ENCODE measurements at regions not wholly inside any gene's neighbourhood (a gene's known extent, or its start where the extent isn't known, plus 50 kb on each side); places are given as distances from the start of the nearest gene placed in this dataset.

DNA sequence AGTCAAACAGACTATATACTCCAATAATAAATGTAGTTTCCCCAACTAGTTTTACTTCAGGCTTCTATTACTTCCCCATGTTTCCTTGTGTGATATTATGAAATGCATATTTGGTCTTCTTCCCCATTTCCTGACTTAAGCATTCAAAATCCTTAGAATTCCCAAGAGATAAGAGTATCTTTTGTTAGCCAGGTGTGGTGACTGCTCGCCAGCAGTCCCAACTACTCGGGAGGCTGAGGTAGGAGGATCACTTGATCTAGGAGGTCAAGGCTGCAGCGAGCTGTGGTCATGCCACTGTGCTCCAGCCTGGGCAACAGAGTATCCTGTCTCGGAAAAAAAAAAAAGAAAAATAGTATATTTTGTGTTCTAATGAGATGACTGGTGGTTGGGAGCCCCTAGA is 72.7 kb upstream of the UBE2E2 start:
- Histone ChIP-seq H3K9ac (ENCODE audit: extremely low read depth, insufficient read length, low read length) (no peak overlapping the region), H3T11ph (ENCODE audit: low read length) (no peak overlapping the region), H2BK15ac (ENCODE audit: low read depth, low read length) (no peak overlapping the region), H4K8ac (replicated peaks; ENCODE audit: insufficient read length, low read depth, low read length) (no peak overlapping the region), H3K4me1 (ENCODE audit: insufficient read depth, low read length) (no peaks in the 10 kb centered on the region), H2BK12ac (ENCODE audit: insufficient read length, low read depth, low read length) (no peak overlapping the region), H3K18ac (ENCODE audit: insufficient read length, low read depth, low read length) (no peak overlapping the region), H3K23ac (ENCODE audit: insufficient read length, low read depth, low read length) (no peak overlapping the region), H3K4me2 (ENCODE audit: insufficient read depth, insufficient read length, low read length) (no peak overlapping the region), H3K4ac (ENCODE audit: low read depth, low read length) (no peak overlapping the region), H3K14ac (ENCODE audit: insufficient read depth, low read length) (no peak overlapping the region), H2BK20ac (ENCODE audit: low read depth, low read length, poor library complexity, severe bottlenecking) (no peak overlapping the region), H3K9me3 (ENCODE audit: control insufficient read depth, low read depth, low read length) (no peaks in the 10 kb centered on the region), H3K79me2 (ENCODE audit: insufficient read depth, low read length) (no peaks in the 10 kb centered on the region), H3K56ac (ENCODE audit: insufficient read length, low read depth, low read length) (no peak overlapping the region), H2BK5ac (ENCODE audit: insufficient read length, low read length) (no peak overlapping the region), H3K23me2 (ENCODE audit: insufficient read length, low read depth, low read length, poor library complexity, severe bottlenecking) (no peaks in the 10 kb centered on the region), H3K27ac (ENCODE audit: insufficient read length, low read depth, low read length) (no peak overlapping the region), H4K5ac (ENCODE audit: insufficient read length, low read depth, low read length) (no peak overlapping the region), H2BK120ac (ENCODE audit: low read depth, low read length, poor library complexity, severe bottlenecking) (no peak overlapping the region), H4K91ac (ENCODE audit: insufficient read length, low read depth, low read length) (no peak overlapping the region), H2AFZ (ENCODE audit: low read length) (no peak overlapping the region), H3K27me3 (ENCODE audit: insufficient read depth, low read length) (no peaks in the 10 kb centered on the region), H2AK5ac (ENCODE audit: insufficient read length, low read length) (no peak overlapping the region), H4K20me1 (ENCODE audit: control insufficient read depth, insufficient read depth, insufficient read length) (no peaks in the 10 kb centered on the region), H3K79me1 (ENCODE audit: insufficient read depth, low read depth, low read length, poor library complexity, severe bottlenecking) (no peaks in the 10 kb centered on the region)
- TF ChIP-seq CTCF (conservative IDR thresholded peaks at IDR 0.05): no peak
- no peaks in the 10 kb centered on the region for H3K36me3 Mint-ChIP-seq (ENCODE audit: insufficient read depth in 1 of 3, low read depth in 3 of 3)
- H3K4me3 Mint-ChIP-seq: no peak overlapping the region
- H3K4me1 Mint-ChIP-seq: no peaks in the 10 kb centered on the region
- H3K27ac Mint-ChIP-seq: no peak overlapping the region
- no peak for DNase-seq
- no peaks in the 10 kb centered on the region for H3K27me3 Mint-ChIP-seq (ENCODE audit: low read depth)
- H3K9me3 Mint-ChIP-seq: no peaks in the 10 kb centered on the region
- no CpG with 5 or more reads among the region's 4 CpGs for WGBS (ENCODE audit: extremely low coverage, insufficient read length, low lambda C conversion rate)
